ENCODE measurements at regions not wholly inside any gene's neighbourhood (a gene's known extent, or its start where the extent isn't known, plus 50 kb on each side); places are given as distances from the start of the nearest gene placed in this dataset.

- DNase-seq, result no peak
- Histone ChIP-seq H3K4me1 (replicated peaks in 1 of 2) (no peaks in the 10 kb centered on the region), H3K27me3 (no peaks in the 10 kb centered on the region), H3K27ac (peak overlapping the region in 1 of 5 donors; percentile 42), H3K36me3 (replicated peaks in 1 of 2) (no peaks in the 10 kb centered on the region), H3K4me3 (no peak overlapping the region), H3K9me3 (replicated peaks in 1 of 3) (no peaks in the 10 kb centered on the region)
- intact Hi-C loops (cut with DNase I), result no loop called here
- no peak for TF ChIP-seq CTCF (IDR thresholded peaks at IDR 0.05)
- no peak for TF ChIP-seq POLR2A (IDR thresholded peaks at IDR 0.05)
- 53 to 81% (median 72%) methylated on average over 4 to 5 of the region's 5 CpGs for WGBS, 4 donors
Observed at GRCh38 chr1:219459351-219460080, 153.4 kb downstream of the ZC3H11B start.

GRCh38 chr1:219446288-219446687 is 166.6 kb downstream of the ZC3H11B start:
- Histone ChIP-seq H3K36me3 (replicated peaks in 1 of 2) (no peaks in the 10 kb centered on the region), H3K27ac (no peak overlapping the region), H3K27me3 (no peaks in the 10 kb centered on the region), H3K4me1 (replicated peaks in 1 of 2) (no peaks in the 10 kb centered on the region), H3K4me3 (no peak overlapping the region), H3K9me3 (replicated peaks in 1 of 3) (no peaks in the 10 kb centered on the region)
- 82 to 86% (median 85%) methylated on average over 3 of the region's 3 CpGs for WGBS, 4 donors
- intact Hi-C loops (cut with DNase I), result no loop called here
- TF ChIP-seq CTCF (IDR thresholded peaks at IDR 0.05) (no peak), POLR2A (IDR thresholded peaks at IDR 0.05) (no peak)
- no peak for DNase-seq

- Histone ChIP-seq H3K4me3 (no peak overlapping the region), H3K4me1 (replicated peaks in 1 of 2) (no peaks in the 10 kb centered on the region), H3K9me3 (replicated peaks in 1 of 3) (no peaks in the 10 kb centered on the region), H3K27ac (no peak overlapping the region), H3K36me3 (replicated peaks in 1 of 2) (no peaks in the 10 kb centered on the region), H3K27me3 (no peaks in the 10 kb centered on the region)
- TF ChIP-seq POLR2A (IDR thresholded peaks at IDR 0.05) (no peak), CTCF (IDR thresholded peaks at IDR 0.05) (no peak)
- no peak for DNase-seq
- 71 to 90% (median 87%) methylated on average over 2 of the region's 2 CpGs for WGBS, 4 donors
- intact Hi-C loops (cut with DNase I), result no loop called here
Observed at GRCh38 chr1:219445864-219446263, 167.0 kb downstream of the ZC3H11B start.

GRCh38 chr1:219444474-219444873 is 168.4 kb downstream of the ZC3H11B start:
- Histone ChIP-seq H3K4me1 (replicated peaks in 1 of 2) (no peaks in the 10 kb centered on the region), H3K27me3 (no peaks in the 10 kb centered on the region), H3K36me3 (replicated peaks in 1 of 2) (no peaks in the 10 kb centered on the region), H3K9me3 (replicated peaks in 1 of 3) (no peaks in the 10 kb centered on the region), H3K4me3 (no peak overlapping the region), H3K27ac (no peak overlapping the region)
- WGBS, 4 donors, result 63 to 81% (median 73%) methylated on average over 4 of the region's 4 CpGs
- TF ChIP-seq CTCF (IDR thresholded peaks at IDR 0.05) (no peak), POLR2A (IDR thresholded peaks at IDR 0.05) (no peak)
- DNase-seq, result no peak
- intact Hi-C loops (cut with DNase I), result no loop called here

All from adrenal gland (tissue), 9 donors.